HAP-1 (cell line): ENCODE measurements at regions not wholly inside any gene's neighbourhood (a gene's known extent, or its start where the extent isn't known, plus 50 kb on each side); places are given as distances from the start of the nearest gene placed in this dataset.
A peak's percentile ranks its signal among the peaks of the same experiment; 100 is the strongest.

Experiments used
- DNase-seq, 2 experiments: peaks; one replicate each; pipeline ENCODE4 v3.0.0-alpha.2; 2016 to 2020; ENCODE audit warnings: low spot score in 2 of 2
- H3K27me3 ChIP-seq: fragments of 250-450 bp; sonication (Bioruptor Pico); 2 replicates; pipeline ENCODE4 v1.5.1; 2020; ENCODE audit warnings: low read depth, mild to moderate bottlenecking, moderate library complexity
- H3K36me3 ChIP-seq: fragments of 250-450 bp; sonication (Bioruptor Pico); replicated peaks from 2 replicates; pipeline ENCODE4 v1.5.1; 2020; ENCODE audit warnings: mild to moderate bottlenecking
- H3K4me1 ChIP-seq: fragments of 250-450 bp; sonication (Bioruptor Pico); 2 replicates; pipeline ENCODE4 v1.5.1; 2020; ENCODE audit warnings: mild to moderate bottlenecking
- H3K4me3 ChIP-seq: fragments of 250-450 bp; sonication (Bioruptor Pico); 2 replicates; pipeline ENCODE4 v1.5.1; 2020; ENCODE audit warnings: mild to moderate bottlenecking, moderate library complexity
- H3K9me3 ChIP-seq: fragments of 250-450 bp; sonication (Bioruptor Pico); 2 replicates; pipeline ENCODE4 v1.5.1; 2020; ENCODE audit warnings: mild to moderate bottlenecking, moderate library complexity
- in situ Hi-C: fragments of 300-500 bp; cut with MboI; formaldehyde crosslinking; loops from 3 replicates; pipeline ENCODE4 v1.14.3; 2020; ENCODE audit warnings: low sequenced_read_pairs, inconsistent platforms, mixed read lengths

- Histone ChIP-seq H3K36me3 (no peaks in the 10 kb centered on the region), H3K27me3 (peaks cover 16% of the 10 kb centered on the region), H3K9me3 (no peaks in the 10 kb centered on the region), H3K4me1 (no peaks in the 10 kb centered on the region), H3K4me3 (no peak overlapping the region)
- in situ Hi-C loops = no loop called here
- no peak for DNase-seq
These were observed 81.9 kb downstream of the ERMARD start for GRCh38 chr6:169833258-169833794.

GRCh38 chr6:169832247-169832948 is 81.0 kb downstream of the ERMARD start:
- H3K4me3 ChIP-seq = no peak overlapping the region
- in situ Hi-C loops = no loop called here
- H3K9me3 ChIP-seq = no peaks in the 10 kb centered on the region
- H3K27me3 ChIP-seq = peaks cover 16% of the 10 kb centered on the region
- H3K4me1 ChIP-seq = no peaks in the 10 kb centered on the region
- no peaks in the 10 kb centered on the region for H3K36me3 ChIP-seq
- DNase-seq = no peak

GRCh38 chr6:169831450-169832246 is 80.2 kb downstream of the ERMARD start:
- DNase-seq = peak; percentile 53 to 84
- Histone ChIP-seq H3K4me1 (no peaks in the 10 kb centered on the region), H3K27me3 (peaks cover 16% of the 10 kb centered on the region), H3K36me3 (no peaks in the 10 kb centered on the region), H3K9me3 (0 out of 2 replicates have a peak, but pooled peaks cover 2% of the 10 kb centered on the region), H3K4me3 (no peak overlapping the region)
- in situ Hi-C loops = no loop called here
